Stimulated activated CD8-positive, alpha-beta memory T cell treated with anti-CD3 and anti-CD28 coated beads, Interleukin-12 subunit alpha, Interleukin-12 subunit beta, amount 100 ng/mL, for 4 hours (primary cell): ENCODE measurements at regions not wholly inside any gene's neighbourhood (a gene's known extent, or its start where the extent isn't known, plus 50 kb on each side); places are given as distances from the start of the nearest gene placed in this dataset.
"Not testable (repeated sequence)": the region's sequence is repeated elsewhere in the genome, so short reads cannot be mapped to it uniquely, and the experiment has no call there.

Source experiments
- DNase-seq: peaks from one replicate; pipeline ENCODE4 v3.0.0-alpha.2; 2020; ENCODE audit warnings: low read depth

DNA sequence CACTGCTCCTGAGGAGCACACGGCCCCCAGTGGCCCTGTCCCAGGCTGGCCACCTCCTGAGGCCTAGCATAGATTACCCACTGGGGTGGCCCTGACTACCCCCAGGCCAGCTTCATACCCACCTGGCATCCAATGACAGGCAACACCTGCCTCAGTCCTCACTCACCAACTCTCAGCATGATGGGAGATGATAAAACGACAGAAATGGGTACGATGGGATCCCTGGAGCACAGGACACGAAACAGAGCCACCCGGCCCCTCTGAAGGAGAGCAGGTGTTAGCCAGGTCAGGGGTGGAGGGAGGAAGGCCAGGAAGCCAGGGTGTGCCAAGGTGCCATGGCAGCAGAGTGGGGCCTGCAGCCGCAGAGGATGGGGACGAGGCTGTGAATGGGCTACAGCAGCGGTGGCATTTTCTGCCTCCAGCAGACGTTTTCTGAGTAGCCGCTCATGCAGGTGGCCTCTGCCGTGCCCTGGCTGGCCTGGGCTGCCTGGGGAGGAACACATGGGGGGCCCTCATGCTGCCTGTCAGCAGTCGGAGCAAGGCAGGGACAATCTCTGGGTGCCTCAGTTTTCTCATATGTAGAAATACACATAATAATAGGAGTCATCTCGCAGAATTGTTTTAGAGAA lies 50.2 kb upstream of the FGF3 start:
- no peak for DNase-seq

GRCh38 chr11:69870766-69871165 lies 51.5 kb upstream of the FGF3 start:
- no peak for DNase-seq

- no peak for DNase-seq
Measured at GRCh38 chr11:69873166-69874077, 54.2 kb upstream of the FGF3 start.

- no peak for DNase-seq
Measured at GRCh38 chr11:69874178-69874983, 55.2 kb upstream of the FGF3 start.

DNA sequence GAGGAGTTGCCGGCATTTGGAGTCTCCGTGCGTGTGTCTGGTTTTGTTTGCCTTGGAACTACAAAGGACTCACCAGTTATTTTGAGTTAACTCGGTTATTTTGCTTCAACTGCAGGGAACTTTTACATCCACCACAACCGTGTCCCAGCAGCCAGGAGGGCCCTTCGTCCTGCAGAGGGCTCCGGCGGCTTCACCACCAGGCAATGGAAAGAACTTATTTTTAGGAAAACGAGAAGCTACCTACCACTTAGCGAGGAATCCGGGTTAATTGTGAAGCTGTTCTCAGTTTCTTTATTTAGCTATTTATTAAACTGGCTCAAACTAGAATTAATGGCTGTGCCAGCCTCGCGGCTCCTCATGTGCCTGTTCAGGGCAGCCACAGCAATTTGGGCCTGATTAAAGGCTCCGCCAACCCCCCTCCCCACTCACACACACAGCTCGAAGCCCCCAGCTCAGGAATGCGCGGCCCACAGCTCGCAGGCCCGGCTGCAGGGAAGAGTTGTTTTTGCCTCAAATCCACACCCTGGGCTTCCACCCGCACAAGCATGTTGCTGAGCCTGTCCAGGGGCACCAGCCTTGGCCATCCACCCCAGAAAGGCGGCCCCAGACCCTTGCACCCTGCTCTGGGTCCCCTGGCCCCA lies 55.9 kb upstream of the FGF3 start:
- no peak for DNase-seq

GRCh38 chr11:69876013-69876412 lies 56.8 kb upstream of the FGF3 start:
- no peak for DNase-seq

GRCh38 chr11:69877235-69877634 lies 58.0 kb upstream of the FGF3 start:
- no peak for DNase-seq

DNA sequence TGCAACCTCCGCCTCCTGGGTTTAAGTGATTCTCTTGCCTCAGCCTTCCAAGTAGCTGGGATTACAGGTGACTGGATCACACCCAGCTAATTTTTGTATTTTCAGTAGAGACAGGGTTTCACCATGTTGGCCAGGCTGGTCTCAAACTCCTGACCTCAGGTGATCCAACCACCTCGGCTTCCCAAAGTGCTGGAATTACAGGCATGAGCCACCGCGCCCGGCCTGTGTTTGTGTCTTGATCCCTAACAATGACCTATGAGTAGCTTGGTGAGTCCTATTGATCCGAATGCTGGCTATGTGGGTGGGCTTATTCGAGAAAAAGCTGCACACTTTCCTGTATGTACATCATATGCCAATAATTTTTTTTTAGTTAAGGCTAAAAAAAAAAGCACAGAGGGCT lies 58.5 kb upstream of the FGF3 start:
- not testable (repeated sequence) for DNase-seq

GRCh38 chr11:69878144-69878883 lies 59.1 kb upstream of the FGF3 start:
- no peak for DNase-seq

DNA sequence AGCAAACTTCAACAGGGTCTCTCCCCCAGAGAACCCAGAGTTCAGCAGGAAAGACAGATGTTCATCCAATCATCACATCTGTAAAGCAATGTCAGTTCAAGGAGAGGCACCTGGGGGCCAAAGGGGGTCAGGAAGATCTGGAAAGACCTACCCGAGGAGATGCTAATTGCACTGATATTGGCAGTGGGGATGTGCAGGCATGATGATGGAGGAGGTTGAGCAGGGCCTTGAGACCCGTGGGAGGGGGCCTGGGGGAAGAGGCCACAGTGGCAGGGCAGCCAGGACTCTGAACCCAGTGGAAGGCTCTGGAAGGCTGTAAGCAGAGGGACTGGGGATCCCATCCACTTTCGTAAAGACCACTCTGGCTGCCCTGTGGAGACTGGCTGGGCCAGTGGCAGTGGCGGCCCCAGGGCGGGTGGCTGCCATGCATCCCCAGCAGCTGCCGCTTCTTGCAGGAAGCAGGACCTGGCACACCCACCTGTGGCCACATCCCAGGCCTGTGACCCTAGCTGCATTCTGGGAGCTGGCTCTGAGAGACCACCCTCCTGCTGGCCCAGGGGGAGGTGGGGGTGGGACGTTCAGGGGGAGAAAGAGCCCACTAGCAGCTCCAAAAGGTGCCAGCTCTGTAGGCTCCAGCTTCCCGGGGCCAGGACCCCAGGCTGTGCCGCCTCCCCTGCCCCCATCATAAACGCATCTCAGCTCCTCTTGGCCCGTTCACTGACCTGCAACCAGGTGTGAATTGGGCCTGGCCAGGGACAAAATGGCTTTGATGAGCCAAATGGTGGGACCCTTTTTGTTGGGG lies 59.9 kb upstream of the FGF3 start:
- no peak for DNase-seq

GRCh38 chr11:69879729-69880005 lies 60.5 kb upstream of the FGF3 start:
- DNase-seq = no peak

DNA sequence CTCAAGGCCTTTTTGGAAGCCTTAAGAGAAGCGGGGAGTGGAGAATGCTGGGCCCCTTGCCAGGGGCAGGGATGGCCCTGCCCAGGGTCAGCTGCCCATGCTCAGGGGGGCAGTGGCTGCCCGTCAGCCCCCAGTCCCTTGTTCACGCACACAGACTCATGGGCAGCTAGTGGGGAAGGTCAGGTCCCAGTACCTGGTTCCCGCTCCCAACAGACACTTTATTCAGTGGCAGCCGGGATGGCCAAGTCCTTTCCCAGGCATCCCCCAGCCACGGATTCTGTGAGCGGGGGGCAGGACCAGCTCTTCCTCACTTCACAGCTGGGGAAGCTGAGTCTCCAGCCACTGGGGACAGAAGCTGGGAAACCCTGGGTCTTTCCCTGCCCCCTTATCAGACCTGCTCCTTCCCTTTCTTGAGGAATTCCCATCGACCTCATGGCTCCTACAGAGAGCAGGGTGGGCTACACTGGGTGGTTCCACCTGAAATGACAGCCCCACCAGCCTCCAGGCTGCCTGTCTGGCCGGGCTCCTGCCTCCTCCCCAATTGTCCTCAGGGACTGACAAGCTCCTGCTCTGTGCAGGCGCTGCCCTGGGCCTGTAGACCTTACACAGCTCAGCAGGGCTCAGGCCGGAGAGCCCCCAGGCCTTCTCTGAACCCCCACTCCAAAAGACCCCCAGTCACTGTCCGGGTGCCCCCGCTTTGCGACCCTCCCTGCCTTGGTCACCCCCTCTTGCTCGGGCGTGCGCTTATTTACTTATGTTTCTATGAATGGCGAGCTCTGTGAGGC lies 61.0 kb upstream of the FGF3 start:
- DNase-seq = no peak

DNA sequence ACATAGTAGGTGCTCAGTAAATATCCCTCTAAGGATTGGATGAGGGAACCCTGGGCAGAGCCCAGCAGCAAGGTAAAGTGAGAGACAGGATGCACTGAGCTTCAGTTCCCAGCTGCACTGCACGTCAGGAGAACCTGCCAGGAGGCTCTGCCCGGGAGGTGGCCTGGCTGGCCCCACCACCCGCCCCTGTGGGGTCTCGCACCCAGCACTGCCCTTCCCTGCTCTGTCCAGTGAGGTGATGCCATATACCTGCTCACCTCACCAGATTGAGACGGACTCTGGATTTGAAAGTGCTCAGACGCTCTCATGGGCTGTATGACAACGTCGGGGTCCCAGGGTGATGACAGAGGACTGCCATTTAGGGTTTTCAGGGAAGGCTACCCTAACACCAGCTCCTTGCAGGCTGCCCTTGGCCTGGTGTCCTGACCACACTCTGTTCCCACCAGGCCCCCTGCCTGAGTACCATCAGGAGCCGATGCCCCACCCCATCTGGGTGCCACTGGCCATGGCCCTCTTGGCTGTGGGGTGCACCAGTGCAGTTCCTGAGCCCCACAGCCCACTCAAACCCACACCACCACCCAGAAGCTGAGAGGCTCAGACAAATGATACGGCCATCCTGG lies 61.7 kb upstream of the FGF3 start:
- no peak for DNase-seq

DNA sequence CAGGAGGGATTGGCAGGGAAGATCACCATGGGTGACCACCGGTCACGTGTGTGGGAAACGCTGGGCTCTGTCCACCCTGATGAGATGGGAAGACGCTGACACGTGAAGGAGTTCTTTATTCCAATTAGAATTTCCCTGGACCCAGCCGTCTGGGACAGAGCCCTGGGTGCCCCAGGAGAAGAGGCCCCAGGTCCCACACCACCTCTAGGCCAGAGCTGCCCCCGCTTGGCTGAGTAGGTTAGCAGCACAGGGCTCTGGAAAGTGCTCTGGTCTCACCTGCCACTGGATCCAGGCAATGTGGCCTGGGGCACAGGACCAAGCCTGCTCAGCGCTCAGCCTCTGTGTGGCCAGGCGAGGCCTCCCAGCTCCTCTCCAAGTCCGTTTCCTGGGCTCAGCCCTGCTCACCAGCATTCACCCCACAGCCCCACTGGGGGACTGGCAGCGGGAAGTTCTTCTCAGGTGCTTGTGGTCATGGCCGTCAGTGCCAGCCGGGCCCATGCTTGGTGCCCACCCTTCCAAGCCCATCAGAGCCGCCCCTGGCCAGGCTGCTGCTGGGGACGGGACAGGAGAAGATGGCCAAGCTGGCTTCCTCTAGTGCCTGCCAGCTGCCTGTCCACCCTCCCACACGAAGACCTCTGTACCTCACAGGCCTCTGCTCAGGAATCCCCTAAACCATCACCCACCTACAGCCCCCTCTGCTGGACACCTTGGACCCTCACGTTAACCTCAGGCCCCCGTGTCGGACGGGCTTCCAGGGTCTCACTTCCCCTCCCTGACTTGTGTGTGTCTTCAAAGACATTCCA lies 62.5 kb upstream of the FGF3 start:
- no peak for DNase-seq

GRCh38 chr11:69882270-69882608 lies 63.0 kb upstream of the FGF3 start:
- DNase-seq = no peak

DNA sequence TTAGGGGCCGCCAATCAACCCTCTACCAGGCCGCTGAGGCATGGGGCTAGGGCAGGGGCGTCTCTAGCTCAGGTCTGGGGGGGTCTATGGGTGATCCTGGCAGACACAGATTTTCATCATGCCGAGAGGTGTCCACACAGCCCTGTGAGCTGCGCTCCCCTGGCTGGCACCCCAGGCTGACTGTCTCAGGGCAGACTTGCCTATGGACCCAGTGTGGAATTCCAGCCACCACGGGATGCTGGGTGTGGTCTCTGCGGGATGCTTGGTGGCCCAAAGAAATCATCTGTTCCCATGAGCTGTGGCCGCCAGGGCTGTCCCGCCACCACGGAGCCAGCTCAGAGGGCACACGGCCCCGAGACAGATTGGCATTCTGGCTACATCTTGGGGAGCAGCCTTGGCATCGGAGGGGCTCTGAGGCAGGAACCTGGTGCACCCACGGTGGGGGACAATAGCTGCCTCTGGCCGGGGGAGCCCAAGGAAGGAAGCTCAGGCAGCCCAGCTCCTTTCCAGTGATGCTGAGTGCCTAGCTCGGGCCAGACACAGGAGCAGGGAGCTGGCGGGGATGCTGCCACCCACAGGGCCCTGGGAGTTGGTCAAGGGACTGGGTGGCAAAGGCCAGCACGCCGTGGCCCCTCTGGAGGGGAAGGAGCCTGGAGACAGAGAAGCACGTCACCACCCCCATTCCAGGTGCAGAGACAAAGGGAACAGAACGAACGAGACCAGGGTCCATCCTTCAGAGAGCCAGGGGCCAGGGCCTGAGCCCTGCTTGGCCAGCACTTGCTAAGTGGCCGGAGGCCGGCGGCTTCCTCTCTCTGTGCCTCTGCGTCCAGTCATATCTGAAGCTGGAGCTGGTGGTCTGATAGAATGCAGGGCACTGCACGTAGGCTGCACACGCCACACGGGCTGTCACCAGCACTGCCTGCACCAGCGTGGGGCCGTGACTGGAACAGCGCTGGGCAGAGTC lies 64.4 kb upstream of the FGF3 start:
- no peak for DNase-seq

GRCh38 chr11:69884286-69884685 lies 65.1 kb upstream of the FGF3 start:
- DNase-seq = no peak

DNA sequence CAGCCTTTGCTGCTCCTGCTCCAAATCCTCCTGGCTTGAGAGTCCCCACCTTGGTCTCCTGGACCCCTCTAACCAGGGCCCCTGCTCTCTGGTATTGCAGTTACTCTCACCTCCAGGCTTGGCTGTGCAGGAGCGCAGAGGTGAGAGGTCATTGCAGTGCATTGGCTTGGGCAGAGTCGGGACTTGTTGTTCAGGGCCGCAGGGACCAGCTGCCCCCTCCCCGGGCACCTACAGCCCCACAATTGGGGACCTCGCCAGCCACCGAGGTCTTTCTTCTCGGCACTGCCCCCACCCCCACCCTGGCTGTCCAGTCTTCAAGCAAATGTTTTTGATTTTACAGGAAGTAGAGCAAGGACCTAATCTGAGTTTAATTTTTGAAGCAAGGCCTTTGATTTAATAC lies 65.5 kb upstream of the FGF3 start:
- DNase-seq = no peak
